ENCODE measurements at regions not wholly inside any gene's neighbourhood (a gene's known extent, or its start where the extent isn't known, plus 50 kb on each side); places are given as distances from the start of the nearest gene placed in this dataset.
"Not testable (repeated sequence)": the region's sequence is repeated elsewhere in the genome, so short reads cannot be mapped to it uniquely, and the experiment has no call there.

DNA sequence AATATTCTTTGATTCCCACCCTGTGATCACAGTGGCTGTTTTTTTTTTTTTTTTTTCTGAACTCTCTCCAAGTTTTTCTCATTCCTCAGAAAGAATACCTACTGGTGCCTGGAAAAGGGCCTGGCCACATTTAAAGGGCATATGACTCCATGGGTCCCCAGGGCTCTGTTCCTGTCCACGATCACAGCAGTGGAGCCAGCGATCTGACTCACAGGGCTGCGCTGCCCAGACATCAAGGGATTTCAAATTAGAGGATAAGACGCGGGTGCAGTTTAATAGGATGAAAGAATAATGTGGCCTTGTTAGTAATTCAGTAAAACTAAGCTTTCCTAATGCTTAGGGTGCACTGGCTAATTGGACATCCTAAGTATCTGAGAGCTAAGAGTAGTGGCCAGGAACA, 175.1 kb upstream of the MSX2 start:
- Histone ChIP-seq H3K4me3 (ENCODE audit: low read length) (no peak overlapping the region), H3K4me1 (ENCODE audit: control insufficient read depth, insufficient read depth, low read length) (peaks cover 8% of the 10 kb centered on the region), H3K27me3 (ENCODE audit: control insufficient read depth, insufficient read depth, low read length) (peaks cover 5% of the 10 kb centered on the region), H3K36me3 (ENCODE audit: control insufficient read depth, insufficient read depth, low read length) (no peaks in the 10 kb centered on the region), H3K27ac (ENCODE audit: low read length) (no peak overlapping the region), H3K9me3 (replicated peaks; ENCODE audit: control insufficient read depth, low read depth, low read length) (no peaks in the 10 kb centered on the region)
- 30% methylated on average over 2 of the region's 5 CpGs for WGBS (ENCODE audit: insufficient coverage)
- DNase-seq, result no peak

DNA sequence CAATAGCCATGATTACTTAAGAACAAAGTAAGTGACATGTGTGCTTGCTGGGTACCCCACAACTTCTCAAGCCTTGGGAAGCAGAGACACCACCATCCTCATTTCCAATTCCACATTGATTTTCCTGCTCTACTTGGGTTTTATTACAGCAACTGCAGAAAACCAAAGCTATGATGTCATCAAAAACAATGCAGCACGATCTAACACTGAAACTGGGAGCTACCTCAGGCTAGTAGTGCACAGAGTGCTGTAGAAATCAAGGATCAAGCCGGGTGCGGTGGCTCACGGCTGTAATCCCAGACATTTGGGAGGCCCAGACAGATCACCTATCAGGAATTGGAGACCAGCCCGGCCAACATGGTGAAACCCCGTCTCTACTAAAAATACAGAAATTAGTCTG, 174.4 kb upstream of the MSX2 start:
- DNase-seq, result no peak
- peaks cover 8% of the 10 kb centered on the region for H3K4me1 ChIP-seq (ENCODE audit: control insufficient read depth, insufficient read depth, low read length)
- no peak overlapping the region for H3K27ac ChIP-seq (ENCODE audit: low read length)
- no peaks in the 10 kb centered on the region for H3K36me3 ChIP-seq (ENCODE audit: control insufficient read depth, insufficient read depth, low read length)
- H3K9me3 ChIP-seq (replicated peaks; ENCODE audit: control insufficient read depth, low read depth, low read length), result no peaks in the 10 kb centered on the region
- peaks cover 5% of the 10 kb centered on the region for H3K27me3 ChIP-seq (ENCODE audit: control insufficient read depth, insufficient read depth, low read length)
- H3K4me3 ChIP-seq (ENCODE audit: low read length), result no peak overlapping the region
- 36% methylated on average over 4 of the region's 6 CpGs for WGBS (ENCODE audit: insufficient coverage)

DNA sequence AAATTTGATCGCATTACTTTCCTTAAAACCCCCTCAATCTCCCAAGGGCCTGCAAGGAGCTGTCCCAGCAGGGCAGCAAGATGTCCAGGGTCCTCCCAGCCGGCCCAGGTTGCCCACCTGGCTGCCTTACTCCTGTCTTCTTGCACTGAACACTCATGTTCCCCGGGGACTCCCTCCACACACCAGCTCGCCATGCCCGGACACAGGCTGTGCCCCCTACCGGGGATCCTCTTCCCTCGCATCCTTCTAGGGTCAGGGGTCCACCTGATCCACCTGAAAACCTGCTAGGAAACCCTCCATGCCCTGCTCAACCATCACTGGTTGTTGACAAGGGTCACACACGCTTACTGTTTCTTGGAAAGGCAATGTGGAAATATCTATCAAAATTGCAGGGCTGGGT, 172.0 kb upstream of the MSX2 start:
- Histone ChIP-seq H3K36me3 (ENCODE audit: control insufficient read depth, insufficient read depth, low read length) (no peaks in the 10 kb centered on the region), H3K27me3 (ENCODE audit: control insufficient read depth, insufficient read depth, low read length) (peaks cover 8% of the 10 kb centered on the region), H3K4me1 (ENCODE audit: control insufficient read depth, insufficient read depth, low read length) (peaks cover 8% of the 10 kb centered on the region), H3K27ac (ENCODE audit: low read length) (no peak overlapping the region), H3K9me3 (replicated peaks; ENCODE audit: control insufficient read depth, low read depth, low read length) (no peaks in the 10 kb centered on the region), H3K4me3 (ENCODE audit: low read length) (no peak overlapping the region)
- DNase-seq, result no peak
- 60% methylated on average over 7 of the region's 8 CpGs for WGBS (ENCODE audit: insufficient coverage)

DNA sequence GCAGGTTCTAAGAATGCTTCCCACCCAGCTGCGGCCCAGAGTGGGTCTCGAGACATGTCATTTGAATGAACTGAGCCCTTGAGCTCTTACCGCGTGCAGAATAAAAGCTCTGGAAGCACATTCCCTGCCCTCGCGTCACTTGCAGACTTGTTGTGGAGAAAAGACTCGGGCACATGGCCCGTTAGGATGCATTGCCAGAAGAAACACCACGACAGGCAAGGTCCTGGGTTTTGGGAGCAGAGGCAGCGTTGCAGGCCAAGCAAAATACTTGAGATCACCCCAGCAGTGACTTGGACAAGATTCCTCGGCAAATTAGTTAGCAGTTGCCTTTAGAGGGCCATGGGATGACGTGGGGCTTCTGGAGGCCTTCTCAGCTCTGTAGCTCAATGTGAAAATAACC, 170.8 kb upstream of the MSX2 start:
- no peaks in the 10 kb centered on the region for H3K9me3 ChIP-seq (replicated peaks; ENCODE audit: control insufficient read depth, low read depth, low read length)
- 77% methylated on average over 12 of the region's 12 CpGs for WGBS (ENCODE audit: insufficient coverage)
- no peaks in the 10 kb centered on the region for H3K36me3 ChIP-seq (ENCODE audit: control insufficient read depth, insufficient read depth, low read length)
- no peak overlapping the region for H3K27ac ChIP-seq (ENCODE audit: low read length)
- no peak overlapping the region for H3K4me3 ChIP-seq (ENCODE audit: low read length)
- peaks cover 2% of the 10 kb centered on the region for H3K4me1 ChIP-seq (ENCODE audit: control insufficient read depth, insufficient read depth, low read length)
- H3K27me3 ChIP-seq (ENCODE audit: control insufficient read depth, insufficient read depth, low read length), result peaks cover 8% of the 10 kb centered on the region
- no peak for DNase-seq

DNA sequence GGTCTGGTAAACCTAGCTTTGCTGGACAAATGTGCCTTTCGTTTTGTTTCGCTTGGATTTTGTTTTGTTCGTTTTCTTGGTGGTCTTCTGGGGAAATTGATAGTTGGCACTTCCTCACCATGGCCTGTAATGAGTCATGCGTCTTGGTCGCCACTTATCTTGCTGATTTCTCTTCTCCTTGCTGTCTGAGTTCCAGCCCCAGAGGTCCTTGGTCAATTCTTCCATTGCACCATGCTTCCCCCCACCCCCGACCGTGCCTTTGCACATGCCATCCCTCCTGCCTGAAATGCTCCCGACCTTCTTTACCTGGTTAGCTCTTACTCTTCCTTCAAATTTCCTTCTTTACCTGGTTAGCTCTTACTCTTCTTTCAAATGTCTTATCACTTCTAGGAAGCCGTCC, 168.7 kb upstream of the MSX2 start:
- Histone ChIP-seq H3K36me3 (ENCODE audit: control insufficient read depth, insufficient read depth, low read length) (no peaks in the 10 kb centered on the region), H3K9me3 (replicated peaks; ENCODE audit: control insufficient read depth, low read depth, low read length) (no peaks in the 10 kb centered on the region), H3K27me3 (ENCODE audit: control insufficient read depth, insufficient read depth, low read length) (peaks cover 18% of the 10 kb centered on the region), H3K4me1 (ENCODE audit: control insufficient read depth, insufficient read depth, low read length) (no peaks in the 10 kb centered on the region), H3K27ac (ENCODE audit: low read length) (no peak overlapping the region), H3K4me3 (ENCODE audit: low read length) (no peak overlapping the region)
- no peak for DNase-seq
- 70% methylated on average over 8 of the region's 9 CpGs for WGBS (ENCODE audit: insufficient coverage)

- DNase-seq, result no peak
- 38% methylated on average over 1 of the region's 3 CpGs for WGBS (ENCODE audit: insufficient coverage)
- no peak overlapping the region for H3K4me3 ChIP-seq (ENCODE audit: low read length)
- H3K4me1 ChIP-seq (ENCODE audit: control insufficient read depth, insufficient read depth, low read length), result no peaks in the 10 kb centered on the region
- no peaks in the 10 kb centered on the region for H3K9me3 ChIP-seq (replicated peaks; ENCODE audit: control insufficient read depth, low read depth, low read length)
- H3K27ac ChIP-seq (ENCODE audit: low read length), result no peak overlapping the region
- no peaks in the 10 kb centered on the region for H3K36me3 ChIP-seq (ENCODE audit: control insufficient read depth, insufficient read depth, low read length)
- peaks cover 27% of the 10 kb centered on the region for H3K27me3 ChIP-seq (ENCODE audit: control insufficient read depth, insufficient read depth, low read length)
These were observed 167.6 kb upstream of the MSX2 start for GRCh38 chr5:174556756-174557155.

DNA sequence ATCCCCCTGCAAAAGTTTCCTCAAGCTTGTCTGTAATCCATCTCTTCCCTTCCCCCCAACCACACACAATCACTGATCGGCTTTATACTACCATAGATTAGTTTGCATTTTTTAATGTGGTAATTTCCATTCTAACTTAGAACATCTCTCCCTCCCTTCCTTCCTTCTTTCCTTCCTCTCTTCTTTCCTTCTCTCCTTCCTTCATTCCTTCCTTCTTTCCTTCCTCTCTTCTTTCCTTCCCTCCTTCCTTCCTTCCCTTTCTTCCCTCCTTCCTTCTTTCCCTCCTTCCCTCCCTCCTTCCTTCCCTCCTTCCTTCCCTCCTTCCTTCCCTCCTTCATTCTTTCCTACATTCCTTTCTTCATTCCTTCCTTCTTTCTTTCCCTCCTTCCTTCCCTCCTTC, 166.2 kb upstream of the MSX2 start:
- Histone ChIP-seq H3K27me3 (ENCODE audit: control insufficient read depth, insufficient read depth, low read length) (peaks cover 29% of the 10 kb centered on the region), H3K4me1 (ENCODE audit: control insufficient read depth, insufficient read depth, low read length) (no peaks in the 10 kb centered on the region), H3K9me3 (replicated peaks; ENCODE audit: control insufficient read depth, low read depth, low read length) (no peaks in the 10 kb centered on the region), H3K36me3 (ENCODE audit: control insufficient read depth, insufficient read depth, low read length) (no peaks in the 10 kb centered on the region), H3K27ac (ENCODE audit: low read length) (no peak overlapping the region), H3K4me3 (ENCODE audit: low read length) (no peak overlapping the region)
- DNase-seq, result no peak
- no CpG with 5 or more reads among the region's 1 CpG for WGBS (ENCODE audit: insufficient coverage)

DNA sequence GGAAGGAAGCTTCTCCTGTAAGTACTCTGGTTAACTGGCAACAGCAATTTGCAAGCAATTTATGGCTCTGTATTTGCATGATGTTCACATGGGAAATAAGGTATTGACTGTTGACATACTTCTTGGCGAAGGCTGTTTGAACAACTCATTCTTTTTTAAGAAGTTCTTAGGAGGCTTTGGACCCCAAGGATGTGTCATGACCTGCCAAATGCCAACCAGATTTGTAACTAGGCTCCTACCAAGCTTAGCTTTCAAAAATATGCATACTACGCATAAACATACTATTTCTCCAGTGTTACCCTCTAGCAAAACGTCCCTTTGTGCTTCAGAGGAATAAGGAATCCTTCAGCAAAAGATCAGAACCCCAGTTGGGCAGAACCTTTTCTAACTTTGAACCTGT, 165.2 kb upstream of the MSX2 start:
- no peak for DNase-seq
- peaks cover 29% of the 10 kb centered on the region for H3K27me3 ChIP-seq (ENCODE audit: control insufficient read depth, insufficient read depth, low read length)
- no peak overlapping the region for H3K4me3 ChIP-seq (ENCODE audit: low read length)
- no peaks in the 10 kb centered on the region for H3K9me3 ChIP-seq (replicated peaks; ENCODE audit: control insufficient read depth, low read depth, low read length)
- whole genome bisulfite sequencing (ENCODE audit: insufficient coverage), result 48% methylated on average over 2 of the region's 3 CpGs
- no peak overlapping the region for H3K27ac ChIP-seq (ENCODE audit: low read length)
- no peaks in the 10 kb centered on the region for H3K36me3 ChIP-seq (ENCODE audit: control insufficient read depth, insufficient read depth, low read length)
- peaks cover 4% of the 10 kb centered on the region for H3K4me1 ChIP-seq (ENCODE audit: control insufficient read depth, insufficient read depth, low read length)

GRCh38 chr5:174559566-174560090, 164.8 kb upstream of the MSX2 start:
- WGBS (ENCODE audit: insufficient coverage), result 87% methylated on average over 5 of the region's 5 CpGs
- no peaks in the 10 kb centered on the region for H3K9me3 ChIP-seq (replicated peaks; ENCODE audit: control insufficient read depth, low read depth, low read length)
- no peaks in the 10 kb centered on the region for H3K36me3 ChIP-seq (ENCODE audit: control insufficient read depth, insufficient read depth, low read length)
- no peak overlapping the region for H3K4me3 ChIP-seq (ENCODE audit: low read length)
- no peak for DNase-seq
- H3K27me3 ChIP-seq (ENCODE audit: control insufficient read depth, insufficient read depth, low read length), result peaks cover 29% of the 10 kb centered on the region
- no peak overlapping the region for H3K27ac ChIP-seq (ENCODE audit: low read length)
- peaks cover 9% of the 10 kb centered on the region for H3K4me1 ChIP-seq (ENCODE audit: control insufficient read depth, insufficient read depth, low read length)

DNA sequence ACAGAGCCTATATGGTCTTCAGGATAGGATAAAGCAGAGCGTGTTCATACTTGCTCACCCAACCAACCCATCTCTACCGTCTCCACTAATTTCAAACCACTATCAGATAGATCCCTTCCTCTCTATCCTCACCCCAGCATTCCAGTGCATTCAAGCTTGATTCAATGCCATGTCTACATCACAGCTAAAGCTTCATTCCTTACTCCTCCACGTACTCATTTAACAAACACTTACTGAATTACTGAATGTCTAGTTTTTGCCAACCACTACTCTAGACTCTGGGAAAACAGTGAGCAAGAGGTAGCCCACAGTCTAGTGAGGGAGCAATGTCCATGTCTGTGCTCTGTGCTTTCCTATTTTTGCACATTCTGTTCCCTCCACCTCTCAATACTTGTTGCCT, 163.5 kb upstream of the MSX2 start:
- Histone ChIP-seq H3K27me3 (ENCODE audit: control insufficient read depth, insufficient read depth, low read length) (peaks cover 31% of the 10 kb centered on the region), H3K9me3 (replicated peaks; ENCODE audit: control insufficient read depth, low read depth, low read length) (no peaks in the 10 kb centered on the region), H3K4me1 (ENCODE audit: control insufficient read depth, insufficient read depth, low read length) (peaks cover 10% of the 10 kb centered on the region), H3K27ac (ENCODE audit: low read length) (no peak overlapping the region), H3K4me3 (ENCODE audit: low read length) (no peak overlapping the region), H3K36me3 (ENCODE audit: control insufficient read depth, insufficient read depth, low read length) (no peaks in the 10 kb centered on the region)
- WGBS (ENCODE audit: insufficient coverage), result 86% methylated on average over 3 of the region's 3 CpGs
- no peak for DNase-seq

DNA sequence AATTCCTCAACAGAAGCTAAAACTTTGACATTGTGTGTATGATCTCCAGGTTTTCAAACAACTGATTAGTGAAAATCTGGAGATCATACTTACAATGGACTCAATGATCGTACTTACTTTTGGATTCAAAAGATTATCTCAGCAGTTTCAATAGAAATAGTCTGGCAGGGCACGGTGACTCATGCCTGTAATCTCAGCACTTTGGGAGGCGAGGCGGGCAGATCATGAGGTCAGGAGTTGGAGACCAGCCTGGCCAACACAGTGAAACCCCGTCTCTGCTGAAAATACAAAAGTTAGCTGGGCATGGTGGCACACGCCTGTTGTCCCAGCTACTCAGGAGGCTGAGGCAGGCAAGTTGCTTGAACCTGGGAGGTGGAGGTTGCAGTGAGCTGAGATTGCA, 161.3 kb upstream of the MSX2 start:
- WGBS (ENCODE audit: insufficient coverage), result 79% methylated on average over 6 of the region's 6 CpGs

More for the DNA sequence above, 161.3 kb upstream of the MSX2 start:
- not testable (repeated sequence) for H3K36me3 ChIP-seq (ENCODE audit: control insufficient read depth, insufficient read depth, low read length); H3K4me1 ChIP-seq (ENCODE audit: control insufficient read depth, insufficient read depth, low read length); H3K4me3 ChIP-seq (ENCODE audit: low read length); DNase-seq; H3K9me3 ChIP-seq (replicated peaks; ENCODE audit: control insufficient read depth, low read depth, low read length); H3K27ac ChIP-seq (ENCODE audit: low read length)
- peaks cover 35% of the 10 kb centered on the region for H3K27me3 ChIP-seq (ENCODE audit: control insufficient read depth, insufficient read depth, low read length)
